GM12874 (cell line): ENCODE measurements at regions not wholly inside any gene's neighbourhood (a gene's known extent, or its start where the extent isn't known, plus 50 kb on each side); places are given as distances from the start of the nearest gene placed in this dataset.

Experiments used
- TF ChIP-seq, protein P1 (sequence below): IDR thresholded peaks from 2 replicates; pipeline ENCODE4 v1.5.1; 2011; ENCODE audit warnings: low read depth, mild to moderate bottlenecking, control low read depth, low read length, moderate library complexity; ENCODE audit not compliant: insufficient read depth

DNA sequence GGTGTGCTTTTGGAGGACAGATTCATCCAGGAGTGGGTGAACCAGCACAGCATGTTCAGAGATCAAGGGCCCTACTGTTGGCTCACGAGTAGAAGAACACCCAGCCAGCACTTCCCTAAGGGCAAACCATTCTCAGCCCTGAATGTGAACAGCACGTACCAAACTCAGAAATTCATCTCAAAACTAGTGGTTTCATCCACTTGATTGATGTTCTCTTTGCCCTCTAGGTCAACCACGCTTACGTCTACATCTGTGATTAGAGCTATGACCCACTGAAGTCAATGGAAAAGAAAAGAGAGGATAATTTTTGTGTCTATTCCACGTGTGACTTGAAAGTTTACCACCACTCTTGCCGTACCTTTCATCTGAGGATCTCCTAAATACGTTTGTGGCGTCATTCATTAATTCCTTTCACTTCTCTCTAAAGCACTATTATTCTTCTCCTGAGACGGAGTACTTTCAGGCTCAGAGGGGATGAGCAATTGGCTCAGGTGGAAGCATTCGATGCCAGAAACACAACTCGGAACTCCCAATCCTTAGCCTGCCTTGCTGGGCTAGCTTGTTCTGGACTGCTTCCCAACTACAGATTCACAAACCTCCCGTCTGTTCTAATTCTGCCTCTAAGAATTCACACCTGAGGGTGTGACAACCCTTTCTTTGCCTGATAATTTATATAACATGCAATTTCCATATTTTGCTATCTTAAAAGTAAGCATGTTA is 57.3 kb upstream of the HIVEP3 start:
- TF ChIP-seq, protein P1, sequence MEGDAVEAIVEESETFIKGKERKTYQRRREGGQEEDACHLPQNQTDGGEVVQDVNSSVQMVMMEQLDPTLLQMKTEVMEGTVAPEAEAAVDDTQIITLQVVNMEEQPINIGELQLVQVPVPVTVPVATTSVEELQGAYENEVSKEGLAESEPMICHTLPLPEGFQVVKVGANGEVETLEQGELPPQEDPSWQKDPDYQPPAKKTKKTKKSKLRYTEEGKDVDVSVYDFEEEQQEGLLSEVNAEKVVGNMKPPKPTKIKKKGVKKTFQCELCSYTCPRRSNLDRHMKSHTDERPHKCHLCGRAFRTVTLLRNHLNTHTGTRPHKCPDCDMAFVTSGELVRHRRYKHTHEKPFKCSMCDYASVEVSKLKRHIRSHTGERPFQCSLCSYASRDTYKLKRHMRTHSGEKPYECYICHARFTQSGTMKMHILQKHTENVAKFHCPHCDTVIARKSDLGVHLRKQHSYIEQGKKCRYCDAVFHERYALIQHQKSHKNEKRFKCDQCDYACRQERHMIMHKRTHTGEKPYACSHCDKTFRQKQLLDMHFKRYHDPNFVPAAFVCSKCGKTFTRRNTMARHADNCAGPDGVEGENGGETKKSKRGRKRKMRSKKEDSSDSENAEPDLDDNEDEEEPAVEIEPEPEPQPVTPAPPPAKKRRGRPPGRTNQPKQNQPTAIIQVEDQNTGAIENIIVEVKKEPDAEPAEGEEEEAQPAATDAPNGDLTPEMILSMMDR: no peak

DNA sequence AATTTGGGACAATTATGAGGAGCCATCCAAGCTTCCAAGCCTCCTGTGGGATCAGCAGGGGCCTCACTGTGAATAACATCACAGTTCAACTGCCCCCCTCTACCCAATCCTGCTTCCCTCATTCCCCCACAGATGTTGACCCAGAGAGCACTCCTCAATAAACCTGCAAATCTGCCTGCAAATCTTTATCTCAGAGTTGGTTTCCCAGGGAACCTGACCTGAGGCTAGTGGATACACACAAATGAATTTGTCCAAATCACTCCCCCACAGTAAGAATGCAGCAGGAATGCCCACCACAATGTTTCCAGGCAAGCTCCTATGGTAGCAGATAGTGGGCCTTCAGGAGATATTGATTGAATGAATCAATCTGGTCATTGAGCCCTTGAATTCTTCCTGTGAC is 56.4 kb upstream of the HIVEP3 start:
- TF ChIP-seq, protein P1: no peak
